Body of pancreas (tissue), 4 donors: ENCODE measurements at regions not wholly inside any gene's neighbourhood (a gene's known extent, or its start where the extent isn't known, plus 50 kb on each side); places are given as distances from the start of the nearest gene placed in this dataset.

ENCODE experiments used
- ATAC-seq: fragments of 150-250 bp; one replicate; pipeline ENCODE4 v1.9.1; 2016
- DNase-seq, 4 donors: peaks; one replicate each; pipeline ENCODE4 v3.0.0-alpha.2; 2019
- H3K27ac ChIP-seq, 4 donors: fragments of 200-600 bp; sonication (generic); 1 replicate in 3 of 4; 2 replicates in 1 of 4; pipeline versions ENCODE4 v1.5.1 to v1.6.1; 2016 to 2019; ENCODE audit warnings: mild to moderate bottlenecking in 1 of 4, mixed read lengths in 1 of 4, moderate library complexity in 1 of 4
- H3K27me3 ChIP-seq, 2 donors: fragments of 200-600 bp; sonication (generic); one replicate each; pipeline ENCODE4 v1.6.0; 2016; ENCODE audit warnings: mild to moderate bottlenecking in 1 of 2
- H3K36me3 ChIP-seq, 2 donors: fragments of 200-600 bp; sonication (generic); replicated peaks in 1 of 2; 2 replicates each; pipeline ENCODE4 v1.5.1; 2016; ENCODE audit warnings: low read depth in 2 of 2; ENCODE audit not compliant: insufficient read depth in 1 of 2
- H3K4me1 ChIP-seq: fragments of 200-600 bp; sonication (generic); one replicate; pipeline ENCODE4 v1.6.0; 2016
- H3K4me3 ChIP-seq, 2 donors: fragments of 200-600 bp; sonication (generic); 1 replicate in 1 of 2; 2 replicates in 1 of 2; pipeline ENCODE4 v1.5.1; 2016 to 2019
- H3K9me3 ChIP-seq, 3 donors: fragments of 200-600 bp; sonication (generic); 1 replicate in 2 of 3; 2 replicates in 1 of 3; pipeline ENCODE4 v1.5.1; 2016
- POLR2A ChIP-seq, 3 donors: fragments of 450-650 bp; IDR thresholded peaks; one replicate each; pipeline ENCODE4 v1.6.1; 2016; ENCODE audit warnings: antibody characterized with exemption in 3 of 3, mild to moderate bottlenecking in 2 of 3
- WGBS, 2 donors: methylation state at CpG; one replicate each; pipeline ENCODE4 v1.1.5; 2017; 5-methylcytosine and 5-hydroxymethylcytosine counted together
- intact Hi-C: fragments of 100-400 bp; cut with DNase I; formaldehyde crosslinking; loops from one replicate; pipeline ENCODE4 v1.15.1; 2023
- TF ChIP-seq, protein P1 (sequence below), 7 experiments: fragments of 450-650 bp in 4 of 7; fragments of 200-600 bp in 3 of 7; sonication (generic) in 3 of 7; IDR thresholded peaks; one replicate each; pipeline ENCODE4 v1.5.1; 2016 to 2019; ENCODE audit warnings: antibody characterized with exemption in 7 of 7

DNA sequence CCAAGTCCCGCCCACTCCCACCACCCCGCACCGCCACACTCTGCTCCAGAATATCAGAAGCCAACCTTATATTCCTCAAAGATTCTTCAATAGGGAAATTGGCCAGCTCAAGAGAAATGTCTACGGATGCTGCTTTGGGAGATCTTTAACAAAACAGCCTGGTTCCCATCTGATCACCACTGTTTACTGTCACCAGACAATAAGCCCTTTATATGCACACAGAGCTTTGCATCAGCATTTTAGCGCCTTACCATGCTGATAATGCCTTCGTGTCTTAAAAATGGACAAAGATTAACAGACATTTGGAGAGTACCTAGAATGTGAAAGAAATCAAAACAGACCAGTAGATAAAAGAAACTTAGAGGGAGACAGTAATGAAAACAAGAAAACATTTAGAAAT lies 141.7 kb upstream of the SYT6 start:
- 47 to 53% methylated on average over 6 of the region's 6 CpGs for WGBS, 2 donors
- intact Hi-C loops = no loop called here
- DNase-seq (no peak), ATAC-seq (no peak)
- H3K4me3 ChIP-seq = no peak overlapping the region
- TF ChIP-seq POLR2A (IDR thresholded peaks at IDR 0.05) = no peak
- TF ChIP-seq, protein P1, sequence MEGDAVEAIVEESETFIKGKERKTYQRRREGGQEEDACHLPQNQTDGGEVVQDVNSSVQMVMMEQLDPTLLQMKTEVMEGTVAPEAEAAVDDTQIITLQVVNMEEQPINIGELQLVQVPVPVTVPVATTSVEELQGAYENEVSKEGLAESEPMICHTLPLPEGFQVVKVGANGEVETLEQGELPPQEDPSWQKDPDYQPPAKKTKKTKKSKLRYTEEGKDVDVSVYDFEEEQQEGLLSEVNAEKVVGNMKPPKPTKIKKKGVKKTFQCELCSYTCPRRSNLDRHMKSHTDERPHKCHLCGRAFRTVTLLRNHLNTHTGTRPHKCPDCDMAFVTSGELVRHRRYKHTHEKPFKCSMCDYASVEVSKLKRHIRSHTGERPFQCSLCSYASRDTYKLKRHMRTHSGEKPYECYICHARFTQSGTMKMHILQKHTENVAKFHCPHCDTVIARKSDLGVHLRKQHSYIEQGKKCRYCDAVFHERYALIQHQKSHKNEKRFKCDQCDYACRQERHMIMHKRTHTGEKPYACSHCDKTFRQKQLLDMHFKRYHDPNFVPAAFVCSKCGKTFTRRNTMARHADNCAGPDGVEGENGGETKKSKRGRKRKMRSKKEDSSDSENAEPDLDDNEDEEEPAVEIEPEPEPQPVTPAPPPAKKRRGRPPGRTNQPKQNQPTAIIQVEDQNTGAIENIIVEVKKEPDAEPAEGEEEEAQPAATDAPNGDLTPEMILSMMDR (IDR thresholded peaks at IDR 0.05) = no peak
- H3K27me3 ChIP-seq = no peaks in the 10 kb centered on the region
- H3K36me3 ChIP-seq = no peaks in the 10 kb centered on the region
- H3K4me1 ChIP-seq = no peaks in the 10 kb centered on the region
- no peaks in the 10 kb centered on the region for H3K9me3 ChIP-seq
- no peak overlapping the region for H3K27ac ChIP-seq

DNA sequence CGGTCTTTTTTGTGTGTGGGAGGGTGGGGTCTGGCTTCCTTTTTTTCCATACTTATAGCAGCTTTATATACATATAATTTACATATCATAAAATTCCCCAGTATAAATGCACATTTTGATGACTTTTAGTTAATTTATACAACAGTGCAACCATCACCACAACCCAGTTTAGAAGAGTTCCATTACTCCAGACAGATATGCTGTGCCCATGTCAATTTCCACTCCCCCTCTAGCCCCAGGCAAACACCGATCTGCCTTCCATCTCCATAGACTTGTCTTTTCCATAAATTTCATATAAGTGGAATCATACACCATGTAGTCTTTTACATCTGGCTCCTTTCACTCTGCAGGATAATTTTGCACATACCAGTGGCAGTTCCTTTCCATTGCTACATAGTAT lies 139.2 kb upstream of the SYT6 start:
- Histone ChIP-seq H3K36me3 (no peaks in the 10 kb centered on the region), H3K9me3 (no peaks in the 10 kb centered on the region), H3K4me1 (no peaks in the 10 kb centered on the region), H3K27ac (no peak overlapping the region), H3K27me3 (no peaks in the 10 kb centered on the region), H3K4me3 (no peak overlapping the region)
- 92 to 94% methylated on average over 2 of the region's 2 CpGs for WGBS, 2 donors
- TF ChIP-seq, protein P1 (IDR thresholded peaks at IDR 0.05) = no peak
- no peak for TF ChIP-seq POLR2A (IDR thresholded peaks at IDR 0.05)
- ATAC-seq (no peak), DNase-seq (no peak)
- intact Hi-C loops = no loop called here

DNA sequence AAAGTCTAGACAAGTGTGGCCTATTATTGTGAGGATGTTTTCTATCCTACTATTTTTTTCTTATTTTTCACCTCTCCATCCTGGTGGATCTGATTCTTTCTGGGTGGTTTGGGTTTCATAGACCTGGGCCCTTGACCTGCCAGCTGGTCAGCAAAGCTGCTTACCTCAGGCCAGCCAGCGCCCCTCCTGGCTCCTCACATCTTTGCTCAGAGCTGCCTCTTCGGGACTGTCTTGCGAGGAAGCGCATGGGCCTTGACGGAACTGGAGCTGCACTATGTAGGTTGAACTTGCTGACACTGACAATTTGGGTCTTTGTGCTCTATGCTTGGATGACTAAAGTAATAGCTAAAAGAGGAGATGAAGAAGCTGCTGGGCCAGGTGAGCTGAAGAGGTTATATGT lies 138.5 kb upstream of the SYT6 start:
- Histone ChIP-seq H3K4me3 (no peak overlapping the region), H3K36me3 (no peaks in the 10 kb centered on the region), H3K27ac (no peak overlapping the region), H3K4me1 (no peaks in the 10 kb centered on the region), H3K9me3 (no peaks in the 10 kb centered on the region), H3K27me3 (no peaks in the 10 kb centered on the region)
- DNase-seq (no peak), ATAC-seq (no peak)
- 95 to 97% methylated on average over 5 of the region's 5 CpGs for WGBS, 2 donors
- intact Hi-C loops = no loop called here
- no peak for TF ChIP-seq POLR2A (IDR thresholded peaks at IDR 0.05)
- TF ChIP-seq, protein P1 (IDR thresholded peaks at IDR 0.05) = no peak

DNA sequence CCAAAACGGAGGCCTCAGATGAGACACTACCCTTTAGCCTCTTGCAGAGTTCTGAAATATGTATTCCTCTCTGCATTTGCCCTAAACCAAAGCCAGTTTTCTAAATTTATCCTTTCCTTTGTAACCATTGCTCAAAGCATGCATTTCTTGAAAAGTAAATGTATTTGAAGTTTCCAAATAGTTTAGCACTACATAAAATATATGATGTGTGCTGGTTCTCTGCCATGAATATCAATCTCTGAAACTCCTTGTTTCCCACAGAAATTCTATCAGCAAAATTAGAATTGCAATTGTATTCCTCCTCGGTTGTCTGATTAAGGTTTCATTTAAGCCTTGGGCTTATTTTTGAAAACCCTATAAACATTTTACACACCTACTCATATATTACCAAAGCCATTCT lies 137.1 kb upstream of the SYT6 start:
- intact Hi-C loops = no loop called here
- H3K4me1 ChIP-seq = no peaks in the 10 kb centered on the region
- ATAC-seq (no peak), DNase-seq (no peak)
- no peaks in the 10 kb centered on the region for H3K27me3 ChIP-seq
- H3K9me3 ChIP-seq = no peaks in the 10 kb centered on the region
- H3K4me3 ChIP-seq = no peak overlapping the region
- 64 to 68% methylated on average over 2 of the region's 2 CpGs for WGBS, 2 donors
- H3K27ac ChIP-seq = no peak overlapping the region
- no peak for TF ChIP-seq POLR2A (IDR thresholded peaks at IDR 0.05)
- TF ChIP-seq, protein P1 (IDR thresholded peaks at IDR 0.05) = no peak
- no peaks in the 10 kb centered on the region for H3K36me3 ChIP-seq

DNA sequence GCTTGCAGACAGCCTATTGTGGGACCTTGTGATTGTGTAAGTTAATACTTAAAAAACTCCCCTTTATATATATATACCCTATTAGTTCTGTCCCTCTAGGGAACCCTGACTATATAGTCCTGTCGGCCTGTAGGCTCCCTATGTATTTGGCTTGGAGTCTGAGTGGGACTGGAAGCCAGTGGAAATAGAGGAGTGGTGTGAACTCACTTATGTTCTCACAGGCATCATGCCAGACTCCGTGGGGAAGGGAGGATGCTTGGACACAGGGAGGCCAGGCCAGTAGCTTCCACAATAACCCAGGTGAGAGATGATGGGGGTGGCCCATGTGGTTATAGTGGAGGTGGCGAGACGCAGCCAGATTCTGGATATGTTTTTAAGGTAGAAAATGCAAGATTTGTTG lies 136.7 kb upstream of the SYT6 start:
- Histone ChIP-seq H3K27ac (no peak overlapping the region), H3K4me1 (no peaks in the 10 kb centered on the region), H3K4me3 (no peak overlapping the region), H3K36me3 (no peaks in the 10 kb centered on the region), H3K27me3 (no peaks in the 10 kb centered on the region), H3K9me3 (no peaks in the 10 kb centered on the region)
- DNase-seq (no peak), ATAC-seq (no peak)
- intact Hi-C loops = no loop called here
- WGBS, 2 donors = 69 to 73% methylated on average over 4 of the region's 4 CpGs
- TF ChIP-seq POLR2A (IDR thresholded peaks at IDR 0.05) = no peak
